Tongue (tissue), 1 donor: ENCODE measurements at regions not wholly inside any gene's neighbourhood (a gene's known extent, or its start where the extent isn't known, plus 50 kb on each side); places are given as distances from the start of the nearest gene placed in this dataset.

Source experiments
- DNase-seq: peaks from one replicate; pipeline ENCODE4 v3.0.0-alpha.2; 2015

DNA sequence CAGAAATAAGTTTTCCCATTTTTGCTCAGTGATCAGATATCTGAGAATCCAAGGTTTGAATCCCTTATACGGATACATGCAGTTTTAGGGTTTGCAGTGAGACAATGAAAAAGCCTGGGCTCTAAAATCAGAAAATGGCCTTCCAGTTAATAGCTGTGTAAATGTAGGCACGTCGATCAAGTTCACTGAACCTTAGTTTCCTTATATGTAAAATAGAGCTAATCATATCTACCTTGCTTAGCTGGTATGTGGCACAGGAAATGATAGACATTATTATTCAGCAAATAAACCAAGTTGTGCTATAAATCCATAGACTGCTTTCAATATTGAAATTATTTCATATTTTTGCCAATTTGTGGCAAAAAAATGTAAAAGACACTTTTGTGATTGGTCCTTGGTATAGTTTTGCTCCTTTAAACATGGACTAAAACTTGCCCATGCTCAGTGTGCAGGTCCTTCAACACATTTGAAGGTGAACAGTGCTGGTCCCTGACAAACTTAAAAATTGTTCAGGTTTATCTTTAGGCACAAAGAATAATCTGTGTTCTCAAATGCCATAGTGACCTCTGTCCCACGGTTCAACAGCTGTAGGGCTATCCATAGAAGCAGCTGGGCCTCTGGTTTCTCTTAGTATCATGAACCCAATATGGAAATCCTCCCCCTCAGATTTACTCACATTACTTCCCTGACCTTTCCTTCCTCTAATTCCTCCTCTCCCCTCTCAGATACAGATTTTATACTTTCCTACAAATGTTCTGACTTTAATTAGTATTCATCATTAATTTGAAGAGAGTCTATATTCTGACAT lies 51.0 kb downstream of the CCDC54 start:
- peak; percentile 52 for DNase-seq

DNA sequence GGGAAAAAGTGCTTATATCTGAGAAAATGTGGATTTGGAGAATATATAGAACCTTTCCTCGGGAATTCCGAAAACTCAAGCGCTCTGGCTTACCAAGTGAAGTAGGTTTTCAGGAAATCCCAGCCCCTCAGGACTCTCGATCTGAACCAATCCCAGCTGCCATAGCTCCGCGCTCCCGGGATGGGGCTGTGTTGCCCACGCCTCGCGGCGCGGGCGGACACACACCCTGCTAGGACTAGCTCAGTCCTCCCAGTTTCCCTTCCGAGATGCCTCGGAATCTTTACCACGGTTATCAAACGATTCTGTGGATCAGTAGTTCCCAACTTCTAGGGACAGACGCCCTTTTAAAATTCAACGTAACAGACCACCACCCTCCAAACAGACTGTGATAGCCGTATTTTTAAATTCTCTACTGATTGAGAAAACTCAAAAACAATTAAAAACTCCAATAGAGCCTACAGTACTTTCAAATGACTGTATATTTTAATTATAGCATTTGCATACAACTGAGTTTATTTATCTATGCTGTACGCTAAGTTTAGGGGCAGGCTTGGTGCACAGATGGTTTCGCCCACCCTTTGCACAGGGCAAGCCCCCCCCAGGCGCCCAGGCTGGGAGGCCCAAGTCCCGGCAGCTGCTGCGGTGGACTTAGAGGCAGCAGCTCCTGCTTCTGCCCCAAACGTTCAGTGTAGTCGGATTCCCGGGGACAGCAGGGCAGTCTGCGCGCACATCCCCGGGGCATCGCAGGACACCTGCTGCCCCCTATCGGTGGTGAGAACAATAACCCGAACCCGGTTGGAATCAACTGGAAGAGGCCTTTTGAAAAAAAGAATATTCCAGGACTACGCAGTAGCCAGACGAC lies 52.3 kb downstream of the CCDC54 start:
- DNase-seq, result peak; percentile 93

DNA sequence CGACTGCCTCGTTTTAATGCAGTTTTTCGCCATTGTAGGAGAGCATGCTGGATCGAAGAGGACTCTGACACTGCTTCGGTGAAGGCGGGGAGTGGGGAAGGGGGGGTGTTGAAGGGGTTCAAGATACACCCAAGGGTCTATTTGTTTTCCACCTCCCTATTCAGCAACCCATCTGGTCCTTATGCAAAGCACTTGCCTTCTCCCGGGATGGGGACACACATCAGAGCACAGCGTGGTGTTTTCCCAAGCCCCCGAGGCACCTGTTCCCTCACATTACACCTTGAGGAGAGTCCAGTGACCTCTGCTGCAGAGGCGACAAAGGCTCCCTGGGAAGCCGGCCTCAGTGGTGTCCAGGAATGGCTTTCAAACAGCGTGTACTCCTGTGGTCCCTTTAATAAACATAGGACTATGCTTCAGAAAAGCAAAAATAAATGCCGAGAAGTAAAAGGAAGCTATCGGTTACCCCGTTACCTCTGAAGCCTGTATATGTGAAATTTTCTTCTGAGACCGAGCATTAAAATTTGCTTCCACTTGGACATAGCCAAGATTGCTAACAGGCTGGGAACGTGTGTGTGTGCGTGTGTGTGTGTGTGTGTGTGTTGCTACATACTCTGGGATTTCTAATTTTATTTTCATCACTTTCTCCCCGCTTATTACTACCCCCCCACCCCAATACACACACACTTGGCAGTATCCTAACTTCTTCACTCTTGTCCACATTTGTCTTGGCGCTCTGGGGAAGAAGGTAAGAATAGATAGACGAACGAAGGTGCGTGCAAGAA lies 53.2 kb downstream of the CCDC54 start:
- peak; percentile 29 for DNase-seq

DNA sequence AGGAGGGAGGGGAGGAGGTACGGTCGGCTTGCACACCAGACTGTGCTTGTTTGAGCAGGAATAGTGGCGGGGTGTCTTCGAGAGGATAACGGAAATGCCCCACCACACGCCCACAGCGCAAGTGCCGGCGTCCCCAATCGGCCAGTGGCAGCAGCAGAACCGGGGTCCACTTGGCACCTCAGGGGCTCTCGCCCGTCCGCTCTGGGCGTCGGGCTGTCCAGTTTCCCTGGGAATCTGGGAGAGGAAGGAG lies 53.7 kb downstream of the CCDC54 start:
- DNase-seq, result peak; percentile 62

GRCh38 chr3:107431246-107432012 lies 54.2 kb downstream of the CCDC54 start:
- DNase-seq, result peak; percentile 88

GRCh38 chr3:107432013-107432515 lies 54.8 kb downstream of the CCDC54 start:
- peak; percentile 42 for DNase-seq

GRCh38 chr3:107432646-107433045 lies 55.4 kb downstream of the CCDC54 start:
- no peak for DNase-seq

- no peak for DNase-seq
These were observed 58.8 kb downstream of the CCDC54 start for GRCh38 chr3:107436029-107436428.

DNA sequence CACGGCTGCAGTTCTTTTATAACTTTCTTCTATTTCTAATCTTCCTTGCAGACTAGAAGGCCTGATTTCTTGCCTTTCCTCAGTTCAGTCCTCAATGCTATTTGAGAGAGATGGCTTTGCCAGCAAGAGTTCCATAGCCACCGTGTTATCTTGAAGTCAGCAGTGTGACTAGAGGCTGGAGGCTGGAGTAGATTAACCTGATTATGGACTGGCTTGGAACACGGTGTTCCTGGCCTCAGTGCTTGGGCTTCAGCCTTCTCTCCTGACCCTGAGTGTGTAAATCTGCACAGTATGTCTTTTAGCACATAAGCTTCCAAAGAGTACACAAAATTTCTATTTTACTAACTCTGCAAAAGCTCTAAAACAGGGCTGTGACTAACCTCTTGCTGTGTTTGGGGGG lies 61.4 kb downstream of the CCDC54 start:
- DNase-seq, result no peak

- DNase-seq, result no peak
These were observed 64.4 kb downstream of the CCDC54 start for GRCh38 chr3:107441617-107442016.

GRCh38 chr3:107443461-107443860 lies 66.2 kb downstream of the CCDC54 start:
- DNase-seq, result no peak

- no peak for DNase-seq
These were observed 69.5 kb downstream of the CCDC54 start for GRCh38 chr3:107446706-107447105.

DNA sequence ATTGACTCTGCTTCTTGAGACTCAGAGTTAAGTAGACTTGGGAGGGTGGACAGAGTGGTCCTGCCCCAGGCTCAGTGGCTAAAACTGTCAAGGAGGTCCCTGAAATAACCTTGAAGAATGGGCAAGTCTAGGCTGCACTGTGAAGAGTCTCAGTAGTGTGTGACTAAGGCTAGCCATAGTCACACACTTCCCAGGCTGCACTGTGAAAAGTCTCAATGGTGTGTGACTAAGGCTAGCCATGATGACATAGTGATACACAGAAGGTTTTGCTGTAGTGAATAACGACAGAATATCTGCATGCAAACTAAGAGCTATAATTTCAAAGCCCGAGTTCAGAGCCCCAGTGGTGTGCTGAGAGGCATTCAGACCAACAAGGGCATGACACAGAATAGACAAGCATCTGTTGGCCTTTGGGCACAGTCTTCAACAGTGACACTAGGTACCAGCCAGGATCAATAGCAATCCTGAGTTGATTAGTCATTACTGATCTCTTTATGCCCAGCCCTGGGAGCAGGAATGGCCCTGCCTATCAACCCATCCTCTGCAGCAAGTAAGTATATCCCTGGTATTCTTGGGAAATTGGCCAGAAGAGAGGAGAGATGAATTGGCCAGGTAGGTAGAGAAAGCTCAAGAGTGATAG lies 72.4 kb upstream of the BBX start:
- DNase-seq, result no peak

- no peak for DNase-seq
These were observed 70.3 kb upstream of the BBX start for GRCh38 chr3:107452436-107452835.

DNA sequence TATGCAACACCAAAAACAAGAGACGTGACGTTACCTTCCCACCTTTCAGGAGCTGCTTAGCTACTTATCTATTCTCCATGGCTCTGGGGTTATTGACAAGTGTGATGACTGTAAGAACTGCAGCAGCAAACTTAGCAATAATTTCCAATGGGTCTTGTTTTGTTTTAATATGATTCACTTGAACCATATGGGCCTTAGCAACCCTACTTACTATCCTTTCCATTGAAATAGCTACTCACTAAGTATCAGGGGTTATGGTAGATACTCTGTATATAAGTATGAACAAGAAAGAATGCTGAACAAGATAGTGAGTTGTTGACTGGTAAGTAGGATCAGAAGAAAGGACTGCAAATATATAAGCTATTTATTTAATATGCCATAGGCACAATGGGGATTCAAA lies 69.3 kb upstream of the BBX start:
- DNase-seq, result no peak

GRCh38 chr3:107455621-107456020 lies 67.1 kb upstream of the BBX start:
- DNase-seq, result no peak

DNA sequence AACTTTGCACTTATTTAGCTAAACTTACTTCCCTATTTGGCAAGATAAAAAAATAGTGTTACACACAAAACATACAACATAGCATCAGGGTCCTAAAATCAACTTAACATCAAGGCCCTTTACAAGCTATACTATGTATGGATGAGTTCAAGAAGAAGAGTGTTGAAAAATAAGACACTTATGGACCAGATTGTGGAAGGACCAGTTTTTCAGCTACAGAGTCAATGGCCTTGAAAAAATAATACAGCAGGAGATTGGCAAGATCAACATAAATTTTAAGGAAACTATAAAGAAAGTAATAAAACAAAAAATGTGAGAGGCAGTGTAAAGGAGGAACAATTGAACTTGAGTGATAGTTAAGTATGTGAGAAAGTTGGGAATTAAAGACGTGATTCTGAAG lies 66.3 kb upstream of the BBX start:
- peak; percentile 27 for DNase-seq

DNA sequence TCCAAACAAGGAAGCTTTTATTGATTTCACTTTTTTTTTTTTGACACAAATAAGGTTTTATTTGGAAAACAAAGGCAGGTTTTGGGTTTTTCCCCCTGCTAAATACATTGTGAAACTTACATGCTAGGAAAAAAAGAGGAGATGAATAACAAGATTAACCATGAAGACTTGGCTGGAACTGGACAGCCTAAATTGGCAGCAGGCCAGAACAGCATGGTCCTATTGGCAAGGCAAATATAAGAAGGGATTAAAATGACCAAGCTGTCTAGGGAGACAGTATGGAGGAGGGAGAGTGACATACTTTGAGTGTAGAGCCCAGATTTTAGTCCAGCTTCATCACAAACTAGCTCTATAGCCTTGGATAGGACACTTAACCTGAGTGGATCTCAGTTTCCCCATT lies 63.9 kb upstream of the BBX start:
- peak; percentile 41 for DNase-seq

GRCh38 chr3:107461721-107462120 lies 61.0 kb upstream of the BBX start:
- DNase-seq, result no peak

DNA sequence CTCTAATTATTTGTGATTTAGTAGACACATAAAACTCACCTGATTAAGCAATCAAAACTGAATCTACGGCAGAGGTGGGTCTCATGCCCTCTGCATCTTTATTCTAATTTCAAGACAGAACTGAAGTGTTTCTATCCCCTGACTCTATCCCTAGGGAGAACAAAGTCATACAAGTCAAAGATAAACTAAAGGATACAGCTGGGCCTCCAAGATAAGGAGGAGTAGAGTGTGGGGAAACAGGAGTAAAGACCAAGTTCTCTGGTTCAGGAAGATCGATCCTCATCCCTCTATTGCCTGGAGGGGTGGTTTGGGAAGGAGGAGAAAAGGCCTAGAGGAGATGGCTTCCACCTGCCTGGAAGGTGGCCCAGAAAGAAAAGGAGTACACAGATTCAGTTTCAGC lies 58.7 kb upstream of the BBX start:
- DNase-seq, result no peak

GRCh38 chr3:107465064-107465631 lies 57.6 kb upstream of the BBX start:
- DNase-seq, result no peak
